Testis (tissue), 2 donors: ENCODE measurements at regions not wholly inside any gene's neighbourhood (a gene's known extent, or its start where the extent isn't known, plus 50 kb on each side); places are given as distances from the start of the nearest gene placed in this dataset.

ENCODE experiments used
- DNase-seq: peaks from one replicate; pipeline ENCODE4 v3.0.0-alpha.2; 2019
- H3K27ac ChIP-seq, 2 donors: fragments of 200-600 bp; sonication (generic); one replicate each; pipeline ENCODE4 v1.5.1; 2019
- H3K27me3 ChIP-seq: fragments of 200-600 bp; sonication (generic); one replicate; pipeline ENCODE4 v1.5.1; 2019
- H3K36me3 ChIP-seq: fragments of 200-600 bp; sonication (generic); one replicate; pipeline ENCODE4 v1.5.1; 2017; ENCODE audit warnings: low read depth; ENCODE audit errors: missing control alignments
- H3K4me1 ChIP-seq: fragments of 200-600 bp; sonication (generic); one replicate; pipeline ENCODE4 v1.5.1; 2019
- H3K4me3 ChIP-seq, 2 donors: fragments of 200-600 bp; sonication (generic); one replicate each; pipeline ENCODE4 v1.5.1; 2017 to 2019
- H3K9me3 ChIP-seq: fragments of 200-600 bp; sonication (generic); one replicate; pipeline ENCODE4 v1.5.1; 2017
- CTCF ChIP-seq, 3 experiments: fragments of 450-650 bp in 2 of 3; fragments of 200-600 bp in 1 of 3; sonication (generic) in 1 of 3; IDR thresholded peaks; one replicate each; pipeline ENCODE4 v1.5.1; 2016 to 2019; ENCODE audit warnings: antibody characterized with exemption in 3 of 3, mild to moderate bottlenecking in 2 of 3, moderate library complexity in 1 of 3
- POLR2A ChIP-seq: fragments of 450-650 bp; IDR thresholded peaks from one replicate; pipeline ENCODE4 v1.6.1; 2017; ENCODE audit warnings: antibody characterized with exemption, mild to moderate bottlenecking, moderate library complexity
- WGBS, 2 donors: methylation state at CpG; one replicate each; pipeline ENCODE4 v1.1.5; 2018; 5-methylcytosine and 5-hydroxymethylcytosine counted together
- intact Hi-C: fragments of 100-400 bp; cut with DNase I; formaldehyde crosslinking; loops from one replicate; pipeline ENCODE4 v1.15.1; 2023; ENCODE audit warnings: low total_unique reads

- no peak for DNase-seq
- no peak overlapping the region for H3K4me3 ChIP-seq
- H3K9me3 ChIP-seq, result no peaks in the 10 kb centered on the region
- intact Hi-C loops, result no loop called here
- no peak for TF ChIP-seq POLR2A
- no peak for TF ChIP-seq CTCF (IDR thresholded peaks at IDR 0.05)
- no peaks in the 10 kb centered on the region for H3K4me1 ChIP-seq
- no peaks in the 10 kb centered on the region for H3K27me3 ChIP-seq
- no peaks in the 10 kb centered on the region for H3K36me3 ChIP-seq
- no peak overlapping the region for H3K27ac ChIP-seq
These were observed 794.5 kb downstream of the MED13L start for GRCh38 chr12:115482943-115483342.

DNA sequence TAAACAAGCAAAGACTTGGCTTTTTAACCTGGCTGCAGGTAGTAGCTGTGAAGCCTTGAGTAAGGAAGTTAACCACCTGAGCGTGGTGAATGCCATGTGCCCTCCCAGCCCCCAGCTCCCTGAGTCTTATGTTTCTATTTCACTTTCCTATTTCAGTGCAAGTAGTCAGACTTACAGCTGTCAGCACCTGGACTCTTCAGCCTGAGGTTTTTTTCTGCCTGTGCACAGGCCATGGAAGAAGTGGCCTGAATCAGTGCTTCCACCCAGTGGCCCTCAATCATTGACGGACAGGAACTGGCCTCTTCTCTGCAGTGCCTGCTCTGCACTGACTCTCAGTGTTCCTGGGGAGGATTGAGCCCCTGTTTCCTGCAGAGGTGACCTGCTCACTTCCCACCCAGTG is 796.4 kb downstream of the MED13L start:
- H3K4me3 ChIP-seq, result no peak overlapping the region
- intact Hi-C loops, result no loop called here
- H3K4me1 ChIP-seq, result no peaks in the 10 kb centered on the region
- H3K36me3 ChIP-seq, result no peaks in the 10 kb centered on the region
- DNase-seq, result no peak
- H3K27me3 ChIP-seq, result no peaks in the 10 kb centered on the region
- WGBS, 2 donors, result 81 to 89% methylated on average over 2 of the region's 2 CpGs
- no peak overlapping the region for H3K27ac ChIP-seq
- H3K9me3 ChIP-seq, result no peaks in the 10 kb centered on the region
- TF ChIP-seq POLR2A (no peak), CTCF (IDR thresholded peaks at IDR 0.05) (no peak)

DNA sequence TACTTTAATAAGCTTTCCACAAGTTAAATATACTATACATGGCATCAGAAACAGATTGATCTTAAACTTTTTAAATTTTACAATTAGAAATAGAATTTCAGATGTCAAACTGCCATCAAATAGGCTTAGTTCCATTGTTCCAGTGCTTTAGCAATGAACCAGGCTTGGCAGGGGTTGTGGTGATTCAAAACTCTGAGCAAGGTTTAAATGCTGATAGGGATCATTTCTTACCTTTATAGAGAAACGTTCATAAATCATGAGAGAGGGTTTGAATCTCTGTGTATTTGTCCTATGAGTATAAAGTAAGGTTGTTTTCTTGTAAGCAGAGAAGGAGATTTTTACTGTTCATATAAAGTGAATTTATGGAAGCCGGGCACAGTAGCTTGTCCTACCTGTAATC is 794.5 kb upstream of the TBX3 start:
- WGBS, 2 donors, result 74 to 83% methylated on average over 2 of the region's 2 CpGs
- Histone ChIP-seq H3K4me3 (no peak overlapping the region), H3K36me3 (no peaks in the 10 kb centered on the region), H3K4me1 (no peaks in the 10 kb centered on the region), H3K27me3 (no peaks in the 10 kb centered on the region), H3K27ac (no peak overlapping the region), H3K9me3 (no peaks in the 10 kb centered on the region)
- TF ChIP-seq POLR2A (no peak), CTCF (IDR thresholded peaks at IDR 0.05) (no peak)
- intact Hi-C loops, result no loop called here
- no peak for DNase-seq

DNA sequence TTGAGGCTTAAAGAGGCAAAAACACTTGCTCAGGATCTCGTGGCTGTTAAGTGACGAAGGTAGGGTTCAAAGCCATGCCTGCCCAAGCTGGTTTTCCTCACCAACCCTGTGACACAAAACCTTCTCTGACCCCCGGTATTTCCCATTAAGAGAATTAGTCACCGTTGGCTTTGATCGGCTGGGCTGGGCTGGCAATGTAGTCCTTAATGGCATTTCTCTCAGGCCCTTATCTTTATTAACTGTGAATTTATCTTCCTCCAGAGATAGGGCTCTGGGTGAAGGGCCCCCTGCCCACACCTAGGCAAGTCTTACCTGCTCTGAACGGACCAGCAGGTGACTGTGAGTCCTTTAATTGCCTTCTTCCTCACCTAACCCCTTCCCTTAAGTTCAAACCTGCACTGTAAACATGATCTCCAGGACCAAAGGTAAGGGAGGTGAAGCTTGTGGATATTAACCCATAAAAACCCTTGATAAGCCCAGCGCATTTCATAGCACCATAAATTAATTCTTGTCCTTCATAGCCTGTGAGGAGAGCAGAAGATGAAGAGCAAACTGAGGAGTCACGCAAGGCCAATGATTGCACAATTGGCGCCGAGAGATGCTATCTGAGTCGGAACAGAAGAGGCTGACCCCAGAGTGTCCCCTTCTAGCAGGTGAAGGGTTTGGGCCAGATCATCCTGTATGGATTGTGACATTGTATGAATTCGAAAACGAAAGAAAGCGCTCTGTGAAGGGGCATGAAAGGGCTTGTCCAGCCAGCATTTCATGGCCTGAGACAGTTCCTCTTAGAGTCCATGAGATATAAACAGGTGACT is 790.8 kb upstream of the TBX3 start:
- no peak for DNase-seq
- Histone ChIP-seq H3K27ac (no peak overlapping the region), H3K27me3 (no peaks in the 10 kb centered on the region), H3K36me3 (no peaks in the 10 kb centered on the region), H3K4me3 (no peak overlapping the region), H3K4me1 (no peaks in the 10 kb centered on the region), H3K9me3 (no peaks in the 10 kb centered on the region)
- intact Hi-C loops, result no loop called here
- WGBS, 2 donors, result 89 to 92% methylated on average over 14 of the region's 14 CpGs
- no peak for TF ChIP-seq POLR2A
- TF ChIP-seq CTCF (IDR thresholded peaks at IDR 0.05), result no peak
